ENCODE measurements at regions not wholly inside any gene's neighbourhood (a gene's known extent, or its start where the extent isn't known, plus 50 kb on each side); places are given as distances from the start of the nearest gene placed in this dataset.

- CTCF ChIA-PET: interaction anchor here (0.7 to 1.7 kb wide), 3 partner anchors 10 to 155 kb away, joined by 3 to 4 read pairs (median 4); no protein-coding TSS in a partner anchor
- no peak for DNase-seq
- H3K27ac ChIP-seq (ENCODE audit: insufficient read depth in 1 of 2, low read depth in 1 of 2, low read length in 2 of 2, poor library complexity in 1 of 2, severe bottlenecking in 2 of 2): no peak overlapping the region
Measured at GRCh38 chr2:39524756-39525635, 87.9 kb upstream of the MAP4K3 start.

GRCh38 chr2:39525636-39526412 is 88.7 kb upstream of the MAP4K3 start:
- H3K4me1 ChIP-seq (ENCODE audit: control extremely low read depth in 1 of 4, control insufficient read depth in 4 of 4, insufficient read depth in 4 of 4, low read length in 3 of 4): peaks cover 0 to 2% (median 0%) of the 10 kb centered on the region in 4 experiments
- no peak overlapping the region for H3K27ac ChIP-seq (ENCODE audit: insufficient read depth in 1 of 2, low read depth in 1 of 2, low read length in 2 of 2, poor library complexity in 1 of 2, severe bottlenecking in 2 of 2)
- ChIA-PET POLR2A (no interaction called here), CTCF (interaction anchor here (1.7 kb wide), 1 partner anchor 10 kb away, joined by 3 read pairs; no protein-coding TSS in a partner anchor)
- no peaks in the 10 kb centered on the region for H3K27me3 ChIP-seq (replicated peaks in 2 of 5; ENCODE audit: control insufficient read depth in 4 of 5, insufficient read depth in 5 of 5, low read length in 4 of 5)
- H3K36me3 ChIP-seq (ENCODE audit: control insufficient read depth in 4 of 4, insufficient read depth in 4 of 4, low read length in 3 of 4): peaks cover 0 to 6% (median under 1%) of the 10 kb centered on the region in 4 experiments
- peaks cover 0 to 14% (median 8%) of the 10 kb centered on the region in 5 experiments for H3K9me3 ChIP-seq (ENCODE audit: control extremely low read depth in 1 of 5, control insufficient read depth in 4 of 5, insufficient read depth in 2 of 5, low read depth in 1 of 5, low read length in 4 of 5)
- H3K4me3 ChIP-seq (ENCODE audit: control insufficient read depth in 1 of 7, extremely low read depth in 1 of 7, insufficient read depth in 4 of 7, low read depth in 2 of 7, low read length in 6 of 7): no peak overlapping the region
- WGBS (ENCODE audit: insufficient coverage): 94% methylated on average over 5 of the region's 7 CpGs
- DNase-seq: no peak

More at GRCh38 chr2:39524756-39525635, 87.9 kb upstream of the MAP4K3 start:
- POLR2A ChIA-PET: no interaction called here
- H3K4me1 ChIP-seq (ENCODE audit: control extremely low read depth in 1 of 4, control insufficient read depth in 4 of 4, insufficient read depth in 4 of 4, low read length in 3 of 4): peaks cover 0 to 2% (median 0%) of the 10 kb centered on the region in 4 experiments
- H3K36me3 ChIP-seq (ENCODE audit: control insufficient read depth in 4 of 4, insufficient read depth in 4 of 4, low read length in 3 of 4): peaks cover 0 to 6% (median under 1%) of the 10 kb centered on the region in 4 experiments
- peaks cover 0 to 14% (median 8%) of the 10 kb centered on the region in 5 experiments for H3K9me3 ChIP-seq (ENCODE audit: control extremely low read depth in 1 of 5, control insufficient read depth in 4 of 5, insufficient read depth in 2 of 5, low read depth in 1 of 5, low read length in 4 of 5)
- WGBS (ENCODE audit: insufficient coverage): 81% methylated on average over 4 of the region's 7 CpGs
- H3K4me3 ChIP-seq (ENCODE audit: control insufficient read depth in 1 of 7, extremely low read depth in 1 of 7, insufficient read depth in 4 of 7, low read depth in 2 of 7, low read length in 6 of 7): no peak overlapping the region
- no peaks in the 10 kb centered on the region for H3K27me3 ChIP-seq (replicated peaks in 2 of 5; ENCODE audit: control insufficient read depth in 4 of 5, insufficient read depth in 5 of 5, low read length in 4 of 5)

DNA sequence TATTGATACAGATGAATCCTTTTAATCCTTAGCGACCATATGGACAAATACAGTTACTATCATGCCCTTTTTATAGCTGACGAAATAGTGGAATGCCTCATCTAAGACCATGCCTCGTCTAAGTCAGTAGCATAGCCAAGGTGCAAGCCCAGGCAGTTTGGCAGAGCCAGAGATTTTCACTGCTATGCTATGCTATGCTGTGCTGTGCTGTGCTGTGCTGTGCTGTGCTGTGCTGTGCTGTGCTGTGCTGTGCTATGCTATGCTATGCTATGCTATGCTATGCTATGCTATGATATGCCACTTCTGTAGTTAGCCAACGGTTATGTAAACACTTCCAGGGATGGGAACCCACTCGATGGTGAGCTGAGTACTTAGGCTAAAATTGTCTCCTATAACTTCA is 91.6 kb upstream of the MAP4K3 start:
- CTCF ChIA-PET: no interaction called here
- POLR2A ChIA-PET: no interaction called here

GRCh38 chr2:39529836-39530235 is 92.8 kb upstream of the MAP4K3 start:
- CTCF ChIA-PET: no interaction called here
- WGBS (ENCODE audit: insufficient coverage): no CpG with 5 or more reads among the region's 1 CpG
- no peak overlapping the region for H3K4me3 ChIP-seq (ENCODE audit: control insufficient read depth in 1 of 7, extremely low read depth in 1 of 7, insufficient read depth in 4 of 7, low read depth in 2 of 7, low read length in 6 of 7)
- H3K9me3 ChIP-seq (ENCODE audit: control extremely low read depth in 1 of 5, control insufficient read depth in 4 of 5, insufficient read depth in 2 of 5, low read depth in 1 of 5, low read length in 4 of 5): no peaks in the 10 kb centered on the region
- POLR2A ChIA-PET: no interaction called here
- H3K27me3 ChIP-seq (replicated peaks in 2 of 5; ENCODE audit: control insufficient read depth in 4 of 5, insufficient read depth in 5 of 5, low read length in 4 of 5): no peaks in the 10 kb centered on the region
- DNase-seq: no peak
- peaks cover 0 to 2% (median 0%) of the 10 kb centered on the region in 4 experiments for H3K4me1 ChIP-seq (ENCODE audit: control extremely low read depth in 1 of 4, control insufficient read depth in 4 of 4, insufficient read depth in 4 of 4, low read length in 3 of 4)
- H3K36me3 ChIP-seq (ENCODE audit: control insufficient read depth in 4 of 4, insufficient read depth in 4 of 4, low read length in 3 of 4): no peaks in the 10 kb centered on the region
- no peak overlapping the region for H3K27ac ChIP-seq (ENCODE audit: insufficient read depth in 1 of 2, low read depth in 1 of 2, low read length in 2 of 2, poor library complexity in 1 of 2, severe bottlenecking in 2 of 2)

More for the DNA sequence above, 91.6 kb upstream of the MAP4K3 start:
- no peaks in the 10 kb centered on the region for H3K27me3 ChIP-seq (replicated peaks in 2 of 5; ENCODE audit: control insufficient read depth in 4 of 5, insufficient read depth in 5 of 5, low read length in 4 of 5)
- no peak overlapping the region for H3K4me3 ChIP-seq (ENCODE audit: control insufficient read depth in 1 of 7, extremely low read depth in 1 of 7, insufficient read depth in 4 of 7, low read depth in 2 of 7, low read length in 6 of 7)
- DNase-seq: no peak
- WGBS (ENCODE audit: insufficient coverage): 100% methylated on average over 4 of the region's 5 CpGs
- no peak overlapping the region for H3K27ac ChIP-seq (ENCODE audit: insufficient read depth in 1 of 2, low read depth in 1 of 2, low read length in 2 of 2, poor library complexity in 1 of 2, severe bottlenecking in 2 of 2)
- no peaks in the 10 kb centered on the region for H3K9me3 ChIP-seq (ENCODE audit: control extremely low read depth in 1 of 5, control insufficient read depth in 4 of 5, insufficient read depth in 2 of 5, low read depth in 1 of 5, low read length in 4 of 5)
- no peaks in the 10 kb centered on the region for H3K36me3 ChIP-seq (ENCODE audit: control insufficient read depth in 4 of 4, insufficient read depth in 4 of 4, low read length in 3 of 4)
- H3K4me1 ChIP-seq (ENCODE audit: control extremely low read depth in 1 of 4, control insufficient read depth in 4 of 4, insufficient read depth in 4 of 4, low read length in 3 of 4): peaks cover 0 to 2% (median 0%) of the 10 kb centered on the region in 4 experiments

DNA sequence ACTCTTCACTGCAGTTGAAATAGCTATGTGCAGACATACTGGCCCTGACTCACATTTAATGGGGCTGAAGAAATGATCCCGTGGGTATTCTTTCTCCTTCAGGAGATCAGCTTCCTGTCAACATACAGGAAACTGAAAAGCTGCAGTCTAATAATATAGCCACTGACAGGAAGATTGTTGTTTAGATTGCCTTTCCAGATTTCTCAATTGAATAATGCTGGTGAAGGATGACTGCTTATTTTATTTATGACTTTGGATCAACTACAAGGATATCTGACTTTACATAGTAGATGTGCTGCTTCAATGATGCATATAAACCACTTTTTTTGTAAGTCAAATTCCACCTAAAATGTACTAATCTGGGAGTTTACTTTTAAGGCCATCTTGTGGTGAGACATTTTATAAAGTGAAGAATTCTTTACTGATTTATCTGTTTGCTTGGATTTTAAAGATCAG is 93.4 kb upstream of the MAP4K3 start:
- Histone ChIP-seq H3K4me1 (ENCODE audit: control extremely low read depth in 1 of 4, control insufficient read depth in 4 of 4, insufficient read depth in 4 of 4, low read length in 3 of 4) (no peaks in the 10 kb centered on the region), H3K9me3 (ENCODE audit: control extremely low read depth in 1 of 5, control insufficient read depth in 4 of 5, insufficient read depth in 2 of 5, low read depth in 1 of 5, low read length in 4 of 5) (no peaks in the 10 kb centered on the region), H3K4me3 (ENCODE audit: control insufficient read depth in 1 of 7, extremely low read depth in 1 of 7, insufficient read depth in 4 of 7, low read depth in 2 of 7, low read length in 6 of 7) (no peak overlapping the region), H3K27ac (ENCODE audit: insufficient read depth in 1 of 2, low read depth in 1 of 2, low read length in 2 of 2, poor library complexity in 1 of 2, severe bottlenecking in 2 of 2) (no peak overlapping the region), H3K27me3 (replicated peaks in 2 of 5; ENCODE audit: control insufficient read depth in 4 of 5, insufficient read depth in 5 of 5, low read length in 4 of 5) (no peaks in the 10 kb centered on the region), H3K36me3 (ENCODE audit: control insufficient read depth in 4 of 4, insufficient read depth in 4 of 4, low read length in 3 of 4) (no peaks in the 10 kb centered on the region)
- peak in 1 of 3 donors; percentile 3 for DNase-seq
- WGBS (ENCODE audit: insufficient coverage): no CpG with 5 or more reads among the region's 1 CpG
- ChIA-PET POLR2A (no interaction called here), CTCF (no interaction called here)

GRCh38 chr2:39531220-39531777 is 94.2 kb upstream of the MAP4K3 start:
- 96% methylated on average over 3 of the region's 7 CpGs for WGBS (ENCODE audit: insufficient coverage)
- ChIA-PET CTCF (interaction anchor here (0.6 to 0.9 kb wide), 3 partner anchors 151 to 656 kb away, joined by 3 to 4 read pairs (median 3); no protein-coding TSS in a partner anchor), POLR2A (no interaction called here)
- DNase-seq: no peak
- Histone ChIP-seq H3K4me1 (ENCODE audit: control extremely low read depth in 1 of 4, control insufficient read depth in 4 of 4, insufficient read depth in 4 of 4, low read length in 3 of 4) (no peaks in the 10 kb centered on the region), H3K4me3 (ENCODE audit: control insufficient read depth in 1 of 7, extremely low read depth in 1 of 7, insufficient read depth in 4 of 7, low read depth in 2 of 7, low read length in 6 of 7) (no peak overlapping the region), H3K36me3 (ENCODE audit: control insufficient read depth in 4 of 4, insufficient read depth in 4 of 4, low read length in 3 of 4) (no peaks in the 10 kb centered on the region), H3K27me3 (replicated peaks in 2 of 5; ENCODE audit: control insufficient read depth in 4 of 5, insufficient read depth in 5 of 5, low read length in 4 of 5) (no peaks in the 10 kb centered on the region), H3K9me3 (ENCODE audit: control extremely low read depth in 1 of 5, control insufficient read depth in 4 of 5, insufficient read depth in 2 of 5, low read depth in 1 of 5, low read length in 4 of 5) (no peaks in the 10 kb centered on the region), H3K27ac (ENCODE audit: insufficient read depth in 1 of 2, low read depth in 1 of 2, low read length in 2 of 2, poor library complexity in 1 of 2, severe bottlenecking in 2 of 2) (no peak overlapping the region)
